H9 (cell line): ENCODE measurements at regions not wholly inside any gene's neighbourhood (a gene's known extent, or its start where the extent isn't known, plus 50 kb on each side); places are given as distances from the start of the nearest gene placed in this dataset.

Source experiments
- DNase-seq: peaks from one replicate; pipeline ENCODE4 v3.0.0-alpha.2; 2017
- H2AFZ ChIP-seq: one replicate; pipeline ENCODE4 v1.6.1; 2013; ENCODE audit warnings: mild to moderate bottlenecking, low read length, control low read depth, moderate library complexity
- H2AK5ac ChIP-seq: 2 replicates; pipeline ENCODE4 v1.6.1; 2013; ENCODE audit warnings: low read length, control low read depth, mixed read lengths; ENCODE audit not compliant: insufficient read length
- H2BK120ac ChIP-seq: one replicate; pipeline ENCODE4 v1.6.1; 2013; ENCODE audit warnings: low read depth, mild to moderate bottlenecking, low read length, control low read depth, inconsistent platforms; ENCODE audit not compliant: poor library complexity, severe bottlenecking
- H2BK12ac ChIP-seq: 2 replicates; pipeline ENCODE4 v1.6.1; 2013; ENCODE audit warnings: low read length, control low read depth, mixed read lengths, low read depth; ENCODE audit not compliant: insufficient read length
- H2BK15ac ChIP-seq: 2 replicates; pipeline ENCODE4 v1.6.1; 2013; ENCODE audit warnings: low read depth, low read length, control low read depth
- H2BK20ac ChIP-seq: one replicate; pipeline ENCODE4 v1.6.1; 2013; ENCODE audit warnings: low read depth, mild to moderate bottlenecking, low read length, control low read depth, inconsistent platforms; ENCODE audit not compliant: poor library complexity, severe bottlenecking
- H2BK5ac ChIP-seq: 2 replicates; pipeline ENCODE4 v1.6.1; 2013; ENCODE audit warnings: low read length, control low read depth, mixed read lengths; ENCODE audit not compliant: insufficient read length
- H3K14ac ChIP-seq: 2 replicates; pipeline ENCODE4 v1.6.1; 2013; ENCODE audit warnings: low read length, control low read depth; ENCODE audit not compliant: insufficient read depth
- H3K18ac ChIP-seq: 2 replicates; pipeline ENCODE4 v1.6.1; 2013; ENCODE audit warnings: low read depth, mild to moderate bottlenecking, mixed read lengths, low read length, control low read depth; ENCODE audit not compliant: insufficient read length
- H3K23ac ChIP-seq: 2 replicates; pipeline ENCODE4 v1.6.1; 2013; ENCODE audit warnings: low read length, control low read depth, mixed read lengths, low read depth; ENCODE audit not compliant: insufficient read length
- H3K23me2 ChIP-seq: 2 replicates; pipeline ENCODE4 v1.6.1; 2013; ENCODE audit warnings: low read depth, mild to moderate bottlenecking, mixed read lengths, low read length, control low read depth; ENCODE audit not compliant: insufficient read length, poor library complexity, severe bottlenecking
- H3K27ac ChIP-seq: 2 replicates; pipeline ENCODE4 v1.5.1; 2013; ENCODE audit warnings: low read length, control low read depth, mixed read lengths, low read depth; ENCODE audit not compliant: insufficient read length
- H3K27me3 ChIP-seq: 2 replicates; pipeline ENCODE4 v1.6.1; 2013; ENCODE audit warnings: low read length, control low read depth, inconsistent platforms; ENCODE audit not compliant: insufficient read depth
- H3K4ac ChIP-seq: 2 replicates; pipeline ENCODE4 v1.6.1; 2013; ENCODE audit warnings: low read depth, mild to moderate bottlenecking, control low read depth, inconsistent platforms, low read length, moderate library complexity
- H3K4me1 ChIP-seq: 2 replicates; pipeline ENCODE4 v1.6.1; 2013; ENCODE audit warnings: low read length, control low read depth, inconsistent platforms; ENCODE audit not compliant: insufficient read depth
- H3K4me2 ChIP-seq: 2 replicates; pipeline ENCODE4 v1.6.1; 2013; ENCODE audit warnings: low read length, control low read depth, mixed read lengths; ENCODE audit not compliant: insufficient read length, insufficient read depth
- H3K56ac ChIP-seq: 2 replicates; pipeline ENCODE4 v1.6.1; 2013; ENCODE audit warnings: low read depth, mild to moderate bottlenecking, mixed read lengths, low read length, control low read depth; ENCODE audit not compliant: insufficient read length
- H3K79me1 ChIP-seq: 2 replicates; pipeline ENCODE4 v1.6.1; 2013; ENCODE audit warnings: low read depth, mild to moderate bottlenecking, moderate library complexity, low read length, control low read depth, inconsistent platforms; ENCODE audit not compliant: insufficient read depth, poor library complexity, severe bottlenecking
- H3K79me2 ChIP-seq: 2 replicates; pipeline ENCODE4 v1.6.1; 2013; ENCODE audit warnings: low read length, control low read depth, inconsistent platforms; ENCODE audit not compliant: insufficient read depth
- H3K9ac ChIP-seq: 2 replicates; pipeline ENCODE4 v1.6.1; 2013; ENCODE audit warnings: low read length, control low read depth, mixed read lengths; ENCODE audit not compliant: insufficient read length; ENCODE audit errors: extremely low read depth
- H3K9me3 ChIP-seq: one replicate; pipeline ENCODE4 v1.6.1; 2013; ENCODE audit warnings: low read depth, low read length, inconsistent platforms; ENCODE audit not compliant: control insufficient read depth
- H3T11ph ChIP-seq: one replicate; pipeline ENCODE4 v1.6.1; 2013; ENCODE audit warnings: mild to moderate bottlenecking, low read length, control low read depth, inconsistent platforms
- H4K20me1 ChIP-seq: one replicate; pipeline ENCODE4 v1.6.1; 2013; ENCODE audit not compliant: control insufficient read depth, insufficient read length, insufficient read depth
- H4K5ac ChIP-seq: 2 replicates; pipeline ENCODE4 v1.6.1; 2013; ENCODE audit warnings: low read depth, mild to moderate bottlenecking, mixed read lengths, low read length, control low read depth; ENCODE audit not compliant: insufficient read length
- H4K8ac ChIP-seq: replicated peaks from 2 replicates; pipeline ENCODE4 v1.6.1; 2013; ENCODE audit warnings: low read length, control low read depth, mixed read lengths, low read depth; ENCODE audit not compliant: insufficient read length
- H4K91ac ChIP-seq: 2 replicates; pipeline ENCODE4 v1.6.1; 2013; ENCODE audit warnings: low read depth, mild to moderate bottlenecking, moderate library complexity, mixed read lengths, low read length, control low read depth; ENCODE audit not compliant: insufficient read length
- H3K27ac Mint-ChIP-seq, 3 experiments: 2 replicates in 2 of 3; 3 replicates in 1 of 3; pipeline ENCODE4 v1.8.0; 2020 to 2021; ENCODE audit warnings: mixed read lengths in 3 of 3, mild to moderate bottlenecking in 1 of 3, moderate library complexity in 1 of 3
- H3K27me3 Mint-ChIP-seq: 2 replicates; pipeline ENCODE4 v1.8.0; 2021; ENCODE audit warnings: low read depth, mild to moderate bottlenecking, moderate library complexity, mixed read lengths
- H3K36me3 Mint-ChIP-seq, 3 experiments: 2 replicates in 2 of 3; 3 replicates in 1 of 3; pipeline ENCODE4 v1.8.0; 2020 to 2021; ENCODE audit warnings: low read depth in 3 of 3, mixed read lengths in 3 of 3; ENCODE audit not compliant: insufficient read depth in 1 of 3
- H3K4me1 Mint-ChIP-seq, 2 experiments: 2 replicates each; pipeline ENCODE4 v1.8.0; 2020; ENCODE audit warnings: mixed read lengths in 2 of 2
- H3K4me3 Mint-ChIP-seq, 2 experiments: 2 replicates in 1 of 2; 3 replicates in 1 of 2; pipeline ENCODE4 v1.8.0; 2020 to 2021; ENCODE audit warnings: mild to moderate bottlenecking in 2 of 2, mixed read lengths in 2 of 2, moderate library complexity in 1 of 2
- H3K9me3 Mint-ChIP-seq, 2 experiments: 2 replicates in 1 of 2; 3 replicates in 1 of 2; pipeline ENCODE4 v1.8.0; 2020; ENCODE audit warnings: mild to moderate bottlenecking in 2 of 2, mixed read lengths in 2 of 2, moderate library complexity in 1 of 2
- WGBS: extraction: QIAGEN DNeasy Blood & Tissue Kit; methylation state at CpG from one replicate; pipeline ENCODE4 v1.1.7; 2013; ENCODE audit warnings: missing lambda C conversion rate, low lambda C conversion rate, mixed read lengths; ENCODE audit not compliant: insufficient read length; ENCODE audit errors: extremely low coverage; 5-methylcytosine and 5-hydroxymethylcytosine counted together
- TF ChIP-seq, protein P1 (sequence below): fragments of 200-600 bp; sonication (generic); conservative IDR thresholded peaks from 3 replicates; pipeline ENCODE4 v1.8.0; 2021; ENCODE audit warnings: antibody characterized with exemption, mild to moderate bottlenecking

DNA sequence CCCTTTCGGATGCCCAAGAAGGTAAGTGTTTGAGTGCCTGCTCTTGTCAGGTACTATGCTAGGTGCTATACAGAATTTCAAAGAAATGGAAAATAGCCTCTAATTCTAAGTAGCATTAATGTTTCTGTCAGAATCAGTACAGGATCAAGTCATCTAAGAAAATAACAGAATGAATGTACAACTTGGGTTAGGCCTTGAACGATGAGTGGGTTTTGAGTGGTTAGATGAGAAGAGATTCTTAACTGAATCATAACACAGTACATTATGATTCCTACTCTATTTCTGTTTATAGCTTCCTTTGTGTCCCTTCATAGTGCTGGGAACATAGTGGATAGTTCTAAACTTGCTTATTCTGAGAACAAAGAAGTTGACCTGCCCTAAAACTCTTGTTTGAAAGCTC lies 253.9 kb downstream of the GLUD2 start:
- no peak overlapping the region for H3K4me2 ChIP-seq
- H2BK12ac ChIP-seq, result no peak overlapping the region
- H3K18ac ChIP-seq, result no peak overlapping the region
- no peak overlapping the region for H3K56ac ChIP-seq
- H3K23ac ChIP-seq, result no peak overlapping the region
- no peak overlapping the region for H3K27ac Mint-ChIP-seq
- no peaks in the 10 kb centered on the region for H3K23me2 ChIP-seq
- no peak overlapping the region for H3T11ph ChIP-seq
- peaks cover 4% of the 10 kb centered on the region for H3K9me3 ChIP-seq
- no peak overlapping the region for H2BK5ac ChIP-seq
- no peak overlapping the region for H2AK5ac ChIP-seq
- WGBS, result no CpG with 5 or more reads among the region's 2 CpGs
- H3K4me1 ChIP-seq, result no peaks in the 10 kb centered on the region
- no peak for DNase-seq
- H3K4ac ChIP-seq, result no peak overlapping the region
- no peak overlapping the region for H3K27ac ChIP-seq
- no peak overlapping the region for H2BK120ac ChIP-seq
- no peaks in the 10 kb centered on the region for H3K4me1 Mint-ChIP-seq
- H3K9ac ChIP-seq, result no peak overlapping the region
- no peaks in the 10 kb centered on the region; the same call in 1 of the 2 replicates for H3K27me3 Mint-ChIP-seq
- no peak overlapping the region for H2AFZ ChIP-seq
- no peak overlapping the region for H3K14ac ChIP-seq
- TF ChIP-seq, protein P1, sequence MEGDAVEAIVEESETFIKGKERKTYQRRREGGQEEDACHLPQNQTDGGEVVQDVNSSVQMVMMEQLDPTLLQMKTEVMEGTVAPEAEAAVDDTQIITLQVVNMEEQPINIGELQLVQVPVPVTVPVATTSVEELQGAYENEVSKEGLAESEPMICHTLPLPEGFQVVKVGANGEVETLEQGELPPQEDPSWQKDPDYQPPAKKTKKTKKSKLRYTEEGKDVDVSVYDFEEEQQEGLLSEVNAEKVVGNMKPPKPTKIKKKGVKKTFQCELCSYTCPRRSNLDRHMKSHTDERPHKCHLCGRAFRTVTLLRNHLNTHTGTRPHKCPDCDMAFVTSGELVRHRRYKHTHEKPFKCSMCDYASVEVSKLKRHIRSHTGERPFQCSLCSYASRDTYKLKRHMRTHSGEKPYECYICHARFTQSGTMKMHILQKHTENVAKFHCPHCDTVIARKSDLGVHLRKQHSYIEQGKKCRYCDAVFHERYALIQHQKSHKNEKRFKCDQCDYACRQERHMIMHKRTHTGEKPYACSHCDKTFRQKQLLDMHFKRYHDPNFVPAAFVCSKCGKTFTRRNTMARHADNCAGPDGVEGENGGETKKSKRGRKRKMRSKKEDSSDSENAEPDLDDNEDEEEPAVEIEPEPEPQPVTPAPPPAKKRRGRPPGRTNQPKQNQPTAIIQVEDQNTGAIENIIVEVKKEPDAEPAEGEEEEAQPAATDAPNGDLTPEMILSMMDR, result no peak
- no peak overlapping the region for H4K5ac ChIP-seq
- no peaks in the 10 kb centered on the region for H3K27me3 ChIP-seq
- H3K36me3 Mint-ChIP-seq, result peaks cover 0 to 2% (median 0%) of the 10 kb centered on the region in 3 experiments; a peak in 1 of 7 replicates
- no peak overlapping the region for H2BK15ac ChIP-seq
- no peak overlapping the region for H2BK20ac ChIP-seq
- no peaks in the 10 kb centered on the region for H4K20me1 ChIP-seq
- no peak overlapping the region for H4K8ac ChIP-seq
- H3K79me2 ChIP-seq, result no peaks in the 10 kb centered on the region
- H3K79me1 ChIP-seq, result no peaks in the 10 kb centered on the region
- no peak overlapping the region for H4K91ac ChIP-seq
- H3K4me3 Mint-ChIP-seq, result no peak overlapping the region
- H3K9me3 Mint-ChIP-seq, result peaks cover 37 to 53% of the 10 kb centered on the region in 2 experiments
